Limb (tissue), 2 donors: ENCODE measurements at regions not wholly inside any gene's neighbourhood (a gene's known extent, or its start where the extent isn't known, plus 50 kb on each side); places are given as distances from the start of the nearest gene placed in this dataset.
"Not testable (repeated sequence)": the region's sequence is repeated elsewhere in the genome, so short reads cannot be mapped to it uniquely, and the experiment has no call there.

Source experiments
- DNase-seq, 2 donors: peaks; one replicate each; pipeline ENCODE4 v3.0.0-alpha.2; 2016; ENCODE audit errors: extremely low spot score in 2 of 2

- DNase-seq: no peak
These were observed 478.7 kb downstream of the CNTN3 start for GRCh38 chr3:74135808-74136207.

- DNase-seq: no peak
These were observed 479.6 kb downstream of the CNTN3 start for GRCh38 chr3:74134831-74135230.

- not testable (repeated sequence) for DNase-seq
These were observed 482.7 kb downstream of the CNTN3 start for GRCh38 chr3:74131546-74132328.

GRCh38 chr3:74129611-74130010 lies 484.8 kb downstream of the CNTN3 start:
- DNase-seq: no peak

- no peak for DNase-seq
These were observed 485.4 kb downstream of the CNTN3 start for GRCh38 chr3:74129056-74129455.

GRCh38 chr3:74127256-74127655 lies 487.2 kb downstream of the CNTN3 start:
- DNase-seq: no peak

GRCh38 chr3:74124782-74125181 lies 489.7 kb downstream of the CNTN3 start:
- DNase-seq: no peak

- no peak for DNase-seq
These were observed 492.2 kb downstream of the CNTN3 start for GRCh38 chr3:74122281-74122680.

GRCh38 chr3:74121761-74122160 lies 492.7 kb downstream of the CNTN3 start:
- no peak for DNase-seq

GRCh38 chr3:74119221-74119620 lies 494.5 kb upstream of the PDZRN3 start:
- no peak for DNase-seq

- no peak for DNase-seq
These were observed 491.2 kb upstream of the PDZRN3 start for GRCh38 chr3:74115906-74116305.

GRCh38 chr3:74107451-74107850 lies 482.7 kb upstream of the PDZRN3 start:
- DNase-seq: no peak

- no peak for DNase-seq
These were observed 482.2 kb upstream of the PDZRN3 start for GRCh38 chr3:74106925-74107324.

- no peak for DNase-seq
These were observed 466.5 kb upstream of the PDZRN3 start for GRCh38 chr3:74091204-74091603.

- peak in 1 of 2 donors; percentile 25 for DNase-seq
These were observed 465.1 kb upstream of the PDZRN3 start for GRCh38 chr3:74089814-74090213.

- DNase-seq: peak in 1 of 2 donors; percentile 42
These were observed 455.3 kb upstream of the PDZRN3 start for GRCh38 chr3:74080056-74080461.

- DNase-seq: no peak
These were observed 450.5 kb upstream of the PDZRN3 start for GRCh38 chr3:74075241-74075640.

GRCh38 chr3:74074700-74075099 lies 450.0 kb upstream of the PDZRN3 start:
- no peak for DNase-seq

GRCh38 chr3:74067296-74067695 lies 442.6 kb upstream of the PDZRN3 start:
- DNase-seq: peak in 1 of 2 donors; percentile 24

- no peak for DNase-seq
These were observed 441.7 kb upstream of the PDZRN3 start for GRCh38 chr3:74066456-74066855.

- DNase-seq: no peak
These were observed 435.3 kb upstream of the PDZRN3 start for GRCh38 chr3:74059923-74060600.

- DNase-seq: no peak
These were observed 434.7 kb upstream of the PDZRN3 start for GRCh38 chr3:74059301-74059922.

- no peak for DNase-seq
These were observed 432.4 kb upstream of the PDZRN3 start for GRCh38 chr3:74057169-74057568.
